ENCODE measurements at regions not wholly inside any gene's neighbourhood (a gene's known extent, or its start where the extent isn't known, plus 50 kb on each side); places are given as distances from the start of the nearest gene placed in this dataset.

GRCh38 chr2:234596696-234597575 lies 100.1 kb upstream of the ARL4C start:
- ChIA-PET CTCF (no interaction called here), POLR2A (no interaction called here)
- DNase-seq (ENCODE audit: extremely low spot score) = no peak
- TF ChIP-seq CTCF (IDR thresholded peaks at IDR 0.05; ENCODE audit: control extremely low read depth, extremely low read depth, low read depth, missing control alignments) = no peak

- CTCF ChIA-PET = no interaction called here
- no peak for DNase-seq (ENCODE audit: extremely low spot score)
- POLR2A ChIA-PET = no interaction called here
- no peak for TF ChIP-seq CTCF (IDR thresholded peaks at IDR 0.05; ENCODE audit: control extremely low read depth, extremely low read depth, low read depth, missing control alignments)
These were observed 98.9 kb upstream of the ARL4C start for GRCh38 chr2:234595829-234596228.

- ChIA-PET CTCF (no interaction called here), POLR2A (no interaction called here)
- DNase-seq (ENCODE audit: extremely low spot score) = no peak
- TF ChIP-seq CTCF (IDR thresholded peaks at IDR 0.05; ENCODE audit: control extremely low read depth, extremely low read depth, low read depth, missing control alignments) = no peak
These were observed 97.8 kb upstream of the ARL4C start for GRCh38 chr2:234594715-234595114.

GRCh38 chr2:234593636-234594035 lies 96.8 kb upstream of the ARL4C start:
- no peak for DNase-seq (ENCODE audit: extremely low spot score)
- no peak for TF ChIP-seq CTCF (IDR thresholded peaks at IDR 0.05; ENCODE audit: control extremely low read depth, extremely low read depth, low read depth, missing control alignments)
- ChIA-PET CTCF (interaction anchor here (1.5 kb wide), 1 partner anchor 23 kb away, joined by 4 read pairs; no protein-coding TSS in a partner anchor), POLR2A (no interaction called here)

- CTCF ChIA-PET = interaction anchor here (1.5 to 1.7 kb wide), 2 partner anchors 24 to 47 kb away, joined by 4 read pairs; no protein-coding TSS in a partner anchor
- TF ChIP-seq CTCF (IDR thresholded peaks at IDR 0.05; ENCODE audit: control extremely low read depth, extremely low read depth, low read depth, missing control alignments) = no peak
- POLR2A ChIA-PET = no interaction called here
- no peak for DNase-seq (ENCODE audit: extremely low spot score)
These were observed 95.7 kb upstream of the ARL4C start for GRCh38 chr2:234592541-234592940.

GRCh38 chr2:234590076-234590475 lies 93.2 kb upstream of the ARL4C start:
- ChIA-PET CTCF (no interaction called here), POLR2A (no interaction called here)
- DNase-seq (ENCODE audit: extremely low spot score) = no peak
- TF ChIP-seq CTCF (IDR thresholded peaks at IDR 0.05; ENCODE audit: control extremely low read depth, extremely low read depth, low read depth, missing control alignments) = no peak

All from GM10248 (cell line).